Heart right ventricle (tissue), 16 donors: ENCODE measurements at regions not wholly inside any gene's neighbourhood (a gene's known extent, or its start where the extent isn't known, plus 50 kb on each side); places are given as distances from the start of the nearest gene placed in this dataset.

Source experiments
- ATAC-seq, 8 donors: fragments of 200-7000 bp; cut with Tn5 transposase; one replicate each; pipeline ENCODE4 v1.9.1; 2020; ENCODE audit warnings: mild to moderate bottlenecking in 8 of 8, moderate library complexity in 8 of 8, moderate number of reproducible peaks in 1 of 8
- DNase-seq, 2 donors: peaks; one replicate each; pipeline ENCODE4 v3.0.0-alpha.2; 2020
- H3K27ac ChIP-seq, 10 donors: fragments of 200-600 bp; sonication (generic) in 2 of 10; one replicate each; pipeline versions ENCODE4 v1.5.0 to v1.8.0; 2020 to 2022; ENCODE audit warnings: mild to moderate bottlenecking in 3 of 10
- H3K27me3 ChIP-seq, 7 donors: fragments of 200-600 bp; one replicate each; pipeline ENCODE4 v1.8.0; 2021 to 2022; ENCODE audit warnings: mild to moderate bottlenecking in 2 of 7
- H3K36me3 ChIP-seq, 9 donors: fragments of 200-600 bp; sonication (generic) in 1 of 9; one replicate each; pipeline versions ENCODE4 v1.5.0 to v1.8.0; 2020 to 2022; ENCODE audit warnings: mild to moderate bottlenecking in 2 of 9
- H3K4me1 ChIP-seq, 9 donors: fragments of 200-600 bp; sonication (generic) in 1 of 9; one replicate each; pipeline versions ENCODE4 v1.5.0 to v1.8.0; 2020 to 2022; ENCODE audit warnings: mild to moderate bottlenecking in 4 of 9
- H3K4me3 ChIP-seq, 10 donors: fragments of 200-600 bp; sonication (generic) in 2 of 10; one replicate each; pipeline versions ENCODE4 v1.5.0 to v1.8.0; 2020 to 2022; ENCODE audit warnings: mild to moderate bottlenecking in 7 of 10, moderate library complexity in 2 of 10
- H3K9me3 ChIP-seq, 11 donors: fragments of 200-600 bp in 10 of 11; sonication (generic) in 2 of 11; one replicate each; pipeline versions ENCODE4 v1.5.0 to v1.8.0; 2013 to 2022; ENCODE audit warnings: mild to moderate bottlenecking in 2 of 11, control low read depth in 1 of 11, moderate library complexity in 1 of 11
- CTCF ChIP-seq, 9 donors: fragments of 200-600 bp; sonication (generic) in 2 of 9; IDR thresholded peaks; one replicate each; pipeline versions ENCODE4 v1.5.0 to v1.8.0; 2021 to 2022; ENCODE audit warnings: antibody characterized with exemption in 9 of 9, mild to moderate bottlenecking in 5 of 9, moderate library complexity in 1 of 9
- WGBS, 2 donors: extraction: QIAGEN DNeasy Blood & Tissue Kit; methylation state at CpG; one replicate each; pipeline ENCODE4 v1.1.7; 2013; ENCODE audit warnings: inconsistent platforms in 1 of 2; 5-methylcytosine and 5-hydroxymethylcytosine counted together
- intact Hi-C, 10 donors: fragments of 100-400 bp; cut with DNase I; formaldehyde crosslinking; loops; one replicate each; pipeline versions ENCODE4 v1.11.1 to v1.14.2; 2022
- donor health status: Arrhythmogenic right ventricular cardiomyopathy.
- donor health status: ischemic (EF 13 %, LVEDD 7.1; RV severe dilation, severe dysfunction).
- donor health status: healthy with polysubstance abuse.
- donor health status: DM: no; HTN: yes; CAD: no.
- donor health status: DM: no; HTN: no; CAD: no.
- donor health status: ischemic (EF 25% LVEDD 6.9; RV normal size, moderate dysfunction).
- donor health status: ischemic (EF 25% LVEDD 5.7; RV mildly dilated, moderate dysfunction).
- donor health status: healthy.
- donor health status: DM: yes; HTN: yes; CAD: no.
- donor health status: Ischemic cardiomyopathy.
- donor health status: ischemic (EF 35%, LVEDD 5.7; RV mildly dilated, moderate dysfunction).
- donor health status: nonischemic (EF 11% LVEDD 7.7; RV severe dilation, severe dysfunction).
- donor health status: DM: yes; HTN: yes; CAD: no.
- donor health status: PGD.
- donor health status: ischemic (EF 29% LVEDD 5.4; RV normal size, mild dysfunction).
- donor health status: nonischemic (EF 23%, LVEDD 6.1; RV moderate dilation, normal function).

- H3K27ac ChIP-seq: no peak overlapping the region
- no peak for TF ChIP-seq CTCF (IDR thresholded peaks at IDR 0.05)
- ATAC-seq (no peak), DNase-seq (no peak)
- peaks cover 0 to 3% (median 0%) of the 10 kb centered on the region in 11 donors for H3K9me3 ChIP-seq
- H3K4me3 ChIP-seq: no peak overlapping the region
- intact Hi-C loops: no loop called here
- H3K27me3 ChIP-seq: peaks cover 0 to 3% (median 0%) of the 10 kb centered on the region in 7 donors
- 74 to 79% methylated on average over 5 of the region's 5 CpGs for WGBS, 2 donors
- no peaks in the 10 kb centered on the region for H3K4me1 ChIP-seq
- no peaks in the 10 kb centered on the region for H3K36me3 ChIP-seq
These were observed 214.2 kb downstream of the IL20RB start for GRCh38 chr3:137171834-137172603.

- no peak overlapping the region for H3K27ac ChIP-seq
- 70 to 83% methylated on average over 1 of the region's 1 CpG for WGBS, 2 donors
- no peaks in the 10 kb centered on the region for H3K4me1 ChIP-seq
- H3K9me3 ChIP-seq: peaks cover 0 to 3% (median 0%) of the 10 kb centered on the region in 11 donors
- peaks cover 0 to 3% (median 0%) of the 10 kb centered on the region in 7 donors for H3K27me3 ChIP-seq
- TF ChIP-seq CTCF (IDR thresholded peaks at IDR 0.05): no peak
- intact Hi-C loops: no loop called here
- no peak overlapping the region for H3K4me3 ChIP-seq
- ATAC-seq (no peak), DNase-seq (no peak)
- H3K36me3 ChIP-seq: no peaks in the 10 kb centered on the region
These were observed 214.9 kb downstream of the IL20RB start for GRCh38 chr3:137172728-137173127.

GRCh38 chr3:137174514-137174913 lies 216.7 kb downstream of the IL20RB start:
- ATAC-seq: no peak

GRCh38 chr3:137180220-137180619 lies 222.4 kb downstream of the IL20RB start:
- intact Hi-C loops: no loop called here
- DNase-seq: no peak
- no peak for ATAC-seq
- H3K9me3 ChIP-seq: peaks cover 0 to 17% (median 5%) of the 10 kb centered on the region in 11 donors
- no peak overlapping the region for H3K27ac ChIP-seq
- no peak for TF ChIP-seq CTCF (IDR thresholded peaks at IDR 0.05)
- no peaks in the 10 kb centered on the region for H3K4me1 ChIP-seq
- H3K27me3 ChIP-seq: no peaks in the 10 kb centered on the region
- 94 to 96% methylated on average over 2 of the region's 2 CpGs for WGBS, 2 donors
- H3K36me3 ChIP-seq: no peaks in the 10 kb centered on the region
- no peak overlapping the region for H3K4me3 ChIP-seq

More at GRCh38 chr3:137174514-137174913, 216.7 kb downstream of the IL20RB start:
- no peak for TF ChIP-seq CTCF (IDR thresholded peaks at IDR 0.05)
- Histone ChIP-seq H3K9me3 (peaks cover 0 to 3% (median 0%) of the 10 kb centered on the region in 11 donors), H3K4me3 (no peak overlapping the region), H3K27me3 (peaks cover 0 to 3% (median 0%) of the 10 kb centered on the region in 7 donors), H3K27ac (no peak overlapping the region), H3K4me1 (no peaks in the 10 kb centered on the region), H3K36me3 (no peaks in the 10 kb centered on the region)
- DNase-seq: no peak
- 68 to 76% methylated on average over 2 of the region's 2 CpGs for WGBS, 2 donors
- intact Hi-C loops: no loop called here
